HEK293 (cell line): ENCODE measurements at regions not wholly inside any gene's neighbourhood (a gene's known extent, or its start where the extent isn't known, plus 50 kb on each side); places are given as distances from the start of the nearest gene placed in this dataset.

ENCODE experiments used
- CTCF ChIP-seq: fragments of 450-650 bp; formaldehyde crosslinking; IDR thresholded peaks from 2 replicates; pipeline ENCODE4 v1.5.1; 2016; ENCODE audit warnings: missing biosample characterization, missing genetic modification characterization
- ZNF449 ChIP-seq: fragments of 450-650 bp; formaldehyde crosslinking; IDR thresholded peaks from 2 replicates; pipeline ENCODE4 v1.5.1; 2017; ENCODE audit warnings: missing biosample characterization, mild to moderate bottlenecking, missing genetic modification characterization, moderate library complexity
- ZNF549 ChIP-seq: fragments of 450-650 bp; IDR thresholded peaks from 2 replicates; pipeline ENCODE4 v1.5.1; 2018; ENCODE audit warnings: missing biosample characterization, missing genetic modification characterization, mild to moderate bottlenecking, inconsistent platforms, moderate library complexity

GRCh38 chr2:149664896-149665295 is 77.3 kb upstream of the MMADHC start:
- TF ChIP-seq CTCF (tag by site-specific recombination) (no peak), ZNF449 (tag by site-specific recombination) (no peak), ZNF549 (tag by site-specific recombination) (no peak)
